Left colon (tissue), 2 donors: ENCODE measurements at regions not wholly inside any gene's neighbourhood (a gene's known extent, or its start where the extent isn't known, plus 50 kb on each side); places are given as distances from the start of the nearest gene placed in this dataset.

Experiments
- ATAC-seq: fragments of 200-7000 bp; cut with Tn5 transposase; one replicate; pipeline ENCODE4 v1.9.1; 2020; ENCODE audit warnings: mild to moderate bottlenecking, moderate library complexity
- DNase-seq, 2 donors: peaks; one replicate each; pipeline ENCODE4 v3.0.0-alpha.2; 2020
- intact Hi-C, 2 donors: fragments of 100-400 bp; cut with DNase I in 1 of 2; cut with micrococcal nuclease in 1 of 2; formaldehyde crosslinking; loops; one replicate each; pipeline versions ENCODE4 v1.11.2 to v1.14.0; 2022; cut with DNase I, micrococcal nuclease
- donor health status: DM: no; HTN: no; CAD: no.
- donor health status: DM: yes; HTN: yes; CAD: no.

DNA sequence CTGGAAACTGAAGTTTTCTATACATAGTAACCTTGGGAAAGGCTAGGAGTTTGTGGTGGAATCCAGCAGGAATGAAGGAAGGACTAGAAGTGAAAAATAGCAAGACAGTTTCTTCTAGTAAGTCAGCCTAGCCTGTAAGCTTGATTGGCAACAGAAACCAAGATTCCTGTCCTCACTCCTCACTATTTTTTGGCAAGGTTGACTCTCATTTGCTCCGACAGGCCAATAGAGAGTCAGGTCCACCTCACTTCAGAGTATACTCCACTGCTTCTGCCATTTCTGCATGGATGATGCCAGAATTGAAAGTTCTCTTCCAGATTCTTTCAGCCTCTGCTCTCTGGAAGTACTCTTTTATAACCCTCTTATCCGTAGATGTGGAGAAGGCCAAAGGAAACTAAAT lies 352.4 kb downstream of the ZNF516 start:
- ATAC-seq (no peak), DNase-seq (no peak)
- intact Hi-C loops: no loop called here

- ATAC-seq: no peak
- no peak for DNase-seq
- intact Hi-C loops: no loop called here
Observed at GRCh38 chr18:76139844-76140243, 355.2 kb downstream of the ZNF516 start.

DNA sequence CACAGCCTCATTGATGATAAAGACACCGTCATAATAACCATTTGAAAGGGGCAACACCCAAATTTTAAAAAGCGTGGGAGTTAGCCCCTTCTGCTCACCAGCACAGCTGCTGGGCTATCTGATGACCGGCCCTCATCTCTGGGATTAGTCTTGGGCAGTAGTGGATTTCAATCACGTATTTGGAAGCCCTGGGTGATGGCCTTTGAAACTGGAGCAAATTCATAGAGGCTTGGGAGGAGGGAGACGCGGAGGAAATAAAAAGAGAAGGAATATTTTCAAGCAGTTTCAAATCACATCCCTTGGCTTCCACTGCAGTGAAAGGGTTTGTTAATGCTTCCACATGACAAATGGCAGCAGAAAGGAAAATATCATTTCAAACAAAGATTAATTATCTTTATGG lies 357.8 kb downstream of the ZNF516 start:
- ATAC-seq (no peak), DNase-seq (no peak)
- intact Hi-C loops: no loop called here

DNA sequence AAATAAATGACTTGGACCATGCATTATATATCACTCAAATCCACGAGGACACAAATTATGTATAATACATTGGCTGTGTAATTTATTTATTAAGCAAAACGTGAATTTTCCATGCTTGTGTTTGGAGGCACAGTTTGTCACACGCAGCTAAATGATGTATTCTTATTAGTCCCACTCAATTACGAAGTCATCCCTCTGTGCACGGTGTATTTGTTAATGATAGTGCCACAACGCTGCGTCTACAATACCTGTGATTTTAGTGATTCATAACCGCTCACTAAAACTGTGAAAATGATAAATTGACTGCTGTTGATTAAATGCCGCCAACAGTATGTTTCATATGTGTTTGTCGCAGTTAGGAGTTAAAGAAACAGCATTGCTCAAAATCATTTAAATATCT lies 358.3 kb downstream of the ZNF516 start:
- intact Hi-C loops: no loop called here
- DNase-seq: no peak
- no peak for ATAC-seq

- ATAC-seq (no peak), DNase-seq (no peak)
- intact Hi-C loops: no loop called here
Observed at GRCh38 chr18:76134628-76135027, 360.4 kb downstream of the ZNF516 start.

DNA sequence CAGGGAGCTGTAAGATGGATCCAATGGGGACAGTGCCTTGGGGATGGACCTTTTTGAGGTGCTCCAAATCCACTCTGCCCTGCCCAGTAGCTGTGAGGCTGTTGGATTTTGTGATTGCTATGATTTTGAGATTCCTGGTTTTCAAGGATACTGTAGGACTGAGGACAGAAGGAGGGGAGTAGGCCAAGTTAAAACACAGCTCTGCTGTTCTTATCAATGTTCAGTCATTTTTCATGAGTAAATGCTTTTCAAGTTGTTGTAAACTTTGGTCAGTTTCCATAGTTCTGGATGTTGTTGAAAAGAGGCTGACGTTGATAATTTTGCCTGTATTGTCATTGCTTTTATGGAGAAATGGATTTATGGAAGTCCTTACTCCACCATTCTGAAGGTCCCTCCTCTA lies 361.2 kb downstream of the ZNF516 start:
- intact Hi-C loops: no loop called here
- ATAC-seq (no peak), DNase-seq (no peak)

DNA sequence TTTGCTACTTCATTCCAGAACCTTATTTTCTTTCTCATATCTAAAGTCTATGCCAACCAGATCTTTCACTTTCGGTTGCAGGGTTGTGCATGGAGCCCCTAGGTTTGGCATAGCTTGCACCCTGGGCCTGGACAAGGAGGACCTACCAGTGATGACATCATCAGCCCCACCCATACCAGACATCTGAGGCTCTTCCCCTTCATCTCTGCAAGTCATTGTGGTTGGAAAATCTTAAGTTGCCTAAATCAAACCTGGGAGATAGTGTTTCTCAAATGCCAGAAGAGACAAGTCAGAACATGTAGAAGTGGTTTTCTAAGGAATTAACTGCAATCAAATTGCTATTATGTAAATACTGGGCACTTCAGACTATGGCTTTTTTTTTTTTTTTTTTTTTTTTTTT lies 363.3 kb downstream of the ZNF516 start:
- intact Hi-C loops: no loop called here
- DNase-seq: no peak
- ATAC-seq: no peak

- no peak for ATAC-seq
- DNase-seq: no peak
- intact Hi-C loops: no loop called here
Observed at GRCh38 chr18:76130845-76131244, 364.2 kb downstream of the ZNF516 start.

- intact Hi-C loops: no loop called here
- DNase-seq (no peak), ATAC-seq (no peak)
Observed at GRCh38 chr18:76126327-76126726, 368.7 kb downstream of the ZNF516 start.

DNA sequence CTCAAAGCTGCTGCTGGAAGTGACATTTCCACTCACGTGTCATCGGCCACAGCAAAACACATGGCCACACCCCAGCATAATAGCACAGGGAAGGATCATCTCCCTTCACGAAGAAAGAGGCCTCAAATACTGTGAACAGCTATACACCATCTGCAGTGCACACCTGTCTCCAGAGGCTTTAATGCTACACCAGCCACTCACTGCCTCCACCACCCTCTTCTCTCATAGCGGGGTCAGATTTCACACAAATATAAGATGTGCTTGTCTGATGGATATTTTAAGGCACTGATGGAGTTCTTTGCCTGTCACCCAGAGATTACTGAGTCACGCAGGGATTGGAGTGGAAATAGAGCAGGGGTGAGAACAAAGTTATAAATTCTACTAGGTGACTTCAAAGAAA lies 374.0 kb downstream of the ZNF516 start:
- intact Hi-C loops: no loop called here
- DNase-seq (no peak), ATAC-seq (no peak)

GRCh38 chr18:76115580-76115979 lies 379.5 kb downstream of the ZNF516 start:
- intact Hi-C loops: no loop called here
- ATAC-seq (no peak), DNase-seq (no peak)

DNA sequence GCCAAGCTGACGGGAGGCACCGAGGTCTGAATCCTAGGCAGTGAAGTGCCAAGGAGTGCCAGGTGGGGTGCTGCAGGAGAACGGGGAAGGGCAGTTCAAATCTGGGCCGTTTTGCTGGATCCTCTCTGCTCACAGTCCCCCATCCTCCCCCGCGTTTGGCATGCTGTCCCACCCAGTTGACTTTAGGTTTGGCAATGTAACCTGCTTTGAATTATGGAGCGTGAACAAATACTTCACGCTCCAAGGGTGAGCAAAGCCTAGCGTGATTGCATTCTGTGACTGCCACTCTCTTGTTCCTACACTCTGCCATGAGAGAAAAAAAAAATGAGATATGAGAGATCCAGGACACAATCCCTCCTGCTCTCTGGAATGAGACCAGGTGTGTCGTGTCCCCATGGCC lies 381.9 kb downstream of the ZNF516 start:
- ATAC-seq (no peak), DNase-seq (no peak)
- intact Hi-C loops: no loop called here

DNA sequence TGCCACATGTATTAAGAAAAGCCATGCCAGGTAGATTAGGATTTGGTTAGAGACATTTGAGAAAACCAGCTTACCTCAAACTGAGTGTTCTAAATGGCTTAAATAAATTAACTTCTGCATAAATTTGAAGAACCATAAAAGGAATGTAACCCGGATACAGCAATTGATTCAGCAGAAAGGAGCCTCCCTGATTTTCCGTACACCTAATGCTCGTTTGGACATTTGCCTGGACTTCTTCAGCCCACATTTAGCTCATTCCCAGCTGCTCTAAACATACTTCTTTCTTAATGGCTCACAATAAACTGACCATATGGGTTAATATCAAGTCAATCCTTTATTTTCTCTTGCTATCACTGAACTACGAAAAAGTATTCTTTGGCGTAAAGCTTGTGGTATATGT lies 392.4 kb downstream of the ZNF516 start:
- ATAC-seq (no peak), DNase-seq (no peak)
- intact Hi-C loops: no loop called here

DNA sequence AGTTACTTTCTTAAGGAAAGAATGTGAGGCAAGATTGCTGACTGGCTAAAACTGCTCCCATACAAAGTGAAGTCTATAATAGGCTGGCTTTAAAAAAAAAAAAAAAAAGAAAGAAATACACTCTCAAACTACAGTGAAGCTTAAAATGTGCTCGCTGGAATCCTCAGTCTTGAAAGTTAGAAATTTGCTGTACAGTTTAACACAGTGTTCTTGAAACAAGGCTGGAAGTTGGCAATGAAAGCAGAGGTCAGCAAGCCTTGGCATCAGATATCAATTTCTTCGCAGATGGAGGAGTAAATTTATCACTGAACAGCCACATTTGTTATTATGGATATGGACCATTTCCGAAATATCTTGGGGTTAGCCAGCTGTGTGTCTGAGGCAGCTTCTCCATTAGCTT lies 392.9 kb downstream of the ZNF516 start:
- intact Hi-C loops: no loop called here
- DNase-seq (no peak), ATAC-seq (no peak)

DNA sequence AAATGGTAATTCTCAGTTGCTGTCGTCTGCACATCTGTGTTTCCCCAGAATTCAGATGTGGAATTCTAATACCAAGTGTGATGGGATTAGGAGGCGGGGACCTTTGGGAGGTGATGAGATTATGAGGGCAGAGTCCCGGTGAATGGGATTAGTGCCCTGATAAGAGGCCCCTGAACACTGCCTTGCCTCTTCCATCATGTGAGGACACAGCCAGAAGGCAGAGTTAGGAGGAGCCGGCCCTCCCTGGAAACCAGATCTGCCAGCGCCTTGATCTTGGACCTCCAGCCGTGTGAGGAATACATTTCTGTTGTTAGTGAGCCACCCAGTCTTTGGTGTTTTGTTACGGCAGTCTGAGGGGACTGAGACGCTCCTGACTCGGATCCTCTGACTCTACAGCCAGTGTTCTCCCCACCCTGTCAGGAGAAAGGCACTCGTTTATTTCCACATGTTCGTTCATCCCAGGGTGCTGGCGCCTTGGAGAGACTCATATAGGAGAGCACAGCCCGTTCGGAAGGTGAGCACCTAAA lies 395.0 kb downstream of the ZNF516 start:
- intact Hi-C loops: no loop called here
- DNase-seq: no peak
- no peak for ATAC-seq

- ATAC-seq (no peak), DNase-seq (no peak)
- intact Hi-C loops: no loop called here
Observed at GRCh38 chr18:76098674-76099411, 396.2 kb downstream of the ZNF516 start.

DNA sequence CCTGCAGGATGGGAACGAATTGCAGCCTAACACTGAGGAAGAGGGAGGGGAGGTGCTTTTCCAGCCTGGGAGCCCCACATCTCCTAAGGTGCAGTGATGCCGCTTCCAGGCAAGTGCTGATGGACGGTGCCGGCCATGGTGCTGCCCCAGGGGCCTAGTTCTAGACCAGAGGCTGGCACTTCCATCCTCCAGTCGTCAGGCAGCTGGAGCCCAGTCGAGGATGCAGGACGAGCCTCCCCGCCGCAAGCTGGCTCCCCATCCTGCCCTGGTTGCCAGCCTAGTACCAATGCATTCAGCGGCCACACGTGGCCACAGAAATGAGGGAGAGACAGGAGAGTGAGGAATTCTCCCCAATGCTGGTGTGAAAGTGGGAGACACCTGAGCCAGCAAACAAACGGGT lies 413.5 kb downstream of the ZNF516 start:
- no peak for ATAC-seq
- no peak for DNase-seq
- intact Hi-C loops: no loop called here

DNA sequence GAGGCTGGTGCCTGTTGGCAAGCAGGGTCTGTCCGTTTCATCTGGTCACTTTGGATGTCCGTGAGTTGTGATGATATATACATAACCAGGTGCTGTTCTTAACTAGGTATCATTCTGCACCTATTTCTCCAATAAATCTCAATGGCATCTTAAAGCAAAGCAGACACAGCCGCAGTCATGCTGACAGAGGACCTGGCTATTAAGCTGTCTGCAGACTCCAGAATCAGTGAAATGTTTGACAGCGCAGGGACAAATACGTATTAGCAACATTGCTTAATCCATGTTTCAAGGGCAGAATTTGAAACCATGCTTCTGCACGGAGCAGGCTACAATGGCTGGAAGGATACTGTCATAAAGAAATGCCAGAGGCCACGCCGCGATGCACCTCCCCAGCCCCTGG lies 414.6 kb downstream of the ZNF516 start:
- intact Hi-C loops: no loop called here
- DNase-seq (no peak), ATAC-seq (no peak)

DNA sequence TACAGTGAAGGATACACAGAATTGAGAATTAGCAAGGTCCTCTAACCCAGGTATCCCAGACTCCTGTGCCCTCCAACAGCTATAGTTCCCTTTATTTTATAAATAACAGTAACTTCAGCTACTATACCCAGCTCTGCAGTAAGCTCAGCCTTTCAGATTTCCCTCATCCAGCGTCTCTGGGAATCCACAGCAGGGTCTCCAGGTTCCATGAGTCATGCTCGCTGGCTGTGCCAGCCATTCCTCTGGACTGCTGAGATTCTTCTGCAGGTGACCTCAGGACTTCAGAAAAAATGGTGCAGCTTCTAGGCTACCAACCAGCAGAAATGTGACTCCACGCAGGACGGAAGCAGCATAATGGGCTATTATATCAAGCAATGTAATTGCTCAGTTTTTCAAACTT lies 419.3 kb downstream of the ZNF516 start:
- no peak for DNase-seq
- ATAC-seq: no peak
- intact Hi-C loops: no loop called here

DNA sequence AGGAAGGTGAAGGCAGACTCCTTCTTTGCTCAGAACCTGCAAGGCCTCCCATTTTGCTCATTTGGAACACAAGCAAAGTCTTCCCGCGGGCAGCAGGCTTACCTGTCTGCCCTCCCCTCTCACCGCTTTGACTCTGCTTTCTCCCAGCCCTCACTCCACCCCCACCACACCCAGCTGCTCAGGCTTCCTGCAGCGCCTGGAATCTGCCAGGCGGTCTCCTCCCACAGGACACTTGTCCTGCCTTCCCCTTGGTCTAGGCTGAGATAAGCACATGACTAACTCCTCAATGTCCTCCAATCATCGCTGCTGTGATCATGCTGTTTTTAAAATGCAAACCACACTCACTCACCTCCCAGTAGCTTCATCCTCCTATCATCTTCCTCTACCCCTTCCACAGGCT lies 430.0 kb downstream of the ZNF516 start:
- ATAC-seq (no peak), DNase-seq (no peak)
- intact Hi-C loops: no loop called here

GRCh38 chr18:76058146-76058545 lies 436.9 kb downstream of the ZNF516 start:
- ATAC-seq (no peak), DNase-seq (no peak)
- intact Hi-C loops: no loop called here
